Cardiac fibroblast (primary cell): ENCODE measurements at regions not wholly inside any gene's neighbourhood (a gene's known extent, or its start where the extent isn't known, plus 50 kb on each side); places are given as distances from the start of the nearest gene placed in this dataset.

Experiments used
- DNase-seq, 2 donors: peaks; one replicate each; pipeline versions ENCODE4 v3.0.0 to v3.0.0-alpha.2; 2010; ENCODE audit warnings: low read depth in 2 of 2
- H3K4me3 ChIP-seq, 2 donors: replicated peaks in 1 of 2; 1 replicate in 1 of 2; 2 replicates in 1 of 2; pipeline ENCODE4 v1.5.1; 2011; ENCODE audit warnings: low read depth in 2 of 2, low read length in 2 of 2, mild to moderate bottlenecking in 2 of 2, moderate library complexity in 1 of 2
- CTCF ChIP-seq: IDR thresholded peaks from one replicate; pipeline ENCODE4 v1.5.1; 2011; ENCODE audit warnings: low read depth, mild to moderate bottlenecking, low read length, inconsistent platforms

GRCh38 chr11:30762188-30762587 is 176.0 kb upstream of the MPPED2 start:
- no peak for DNase-seq

GRCh38 chr11:30760345-30760744 is 174.2 kb upstream of the MPPED2 start:
- no peak overlapping the region for H3K4me3 ChIP-seq
- TF ChIP-seq CTCF: no peak
- no peak for DNase-seq

More at GRCh38 chr11:30762188-30762587, 176.0 kb upstream of the MPPED2 start:
- TF ChIP-seq CTCF: no peak
- H3K4me3 ChIP-seq: no peak overlapping the region

GRCh38 chr11:30758946-30759504 is 172.9 kb upstream of the MPPED2 start:
- no peak overlapping the region for H3K4me3 ChIP-seq
- no peak for DNase-seq
- TF ChIP-seq CTCF: no peak

GRCh38 chr11:30758518-30758917 is 172.4 kb upstream of the MPPED2 start:
- DNase-seq: no peak
- TF ChIP-seq CTCF: no peak
- no peak overlapping the region for H3K4me3 ChIP-seq

GRCh38 chr11:30758012-30758411 is 171.9 kb upstream of the MPPED2 start:
- no peak for DNase-seq
- no peak for TF ChIP-seq CTCF
- H3K4me3 ChIP-seq: no peak overlapping the region

GRCh38 chr11:30753994-30754393 is 167.8 kb upstream of the MPPED2 start:
- DNase-seq: no peak
- TF ChIP-seq CTCF: no peak
- no peak overlapping the region for H3K4me3 ChIP-seq

- TF ChIP-seq CTCF: no peak
- no peak for DNase-seq
- no peak overlapping the region for H3K4me3 ChIP-seq
Observed at GRCh38 chr11:30753504-30753903, 167.4 kb upstream of the MPPED2 start.
